ENCODE measurements at regions not wholly inside any gene's neighbourhood (a gene's known extent, or its start where the extent isn't known, plus 50 kb on each side); places are given as distances from the start of the nearest gene placed in this dataset.
"Not testable (repeated sequence)": the region's sequence is repeated elsewhere in the genome, so short reads cannot be mapped to it uniquely, and the experiment has no call there.

GRCh38 chr20:7155282-7155681 is 387.8 kb downstream of the BMP2 start:
- in situ Hi-C loops (cut with HindIII; ENCODE audit: low sequenced_read_pairs): no loop called here

- in situ Hi-C loops (cut with HindIII; ENCODE audit: low sequenced_read_pairs): no loop called here
These were observed 388.3 kb downstream of the BMP2 start for GRCh38 chr20:7155794-7156193.

- in situ Hi-C loops (cut with HindIII; ENCODE audit: low sequenced_read_pairs): no loop called here
These were observed 392.4 kb downstream of the BMP2 start for GRCh38 chr20:7159903-7160302.

- in situ Hi-C loops (cut with HindIII; ENCODE audit: low sequenced_read_pairs): no loop called here
These were observed 394.2 kb downstream of the BMP2 start for GRCh38 chr20:7161690-7162089.

- in situ Hi-C loops (cut with HindIII; ENCODE audit: low sequenced_read_pairs): no loop called here
These were observed 404.4 kb downstream of the BMP2 start for GRCh38 chr20:7171911-7172310.

GRCh38 chr20:7174554-7174953 is 407.1 kb downstream of the BMP2 start:
- in situ Hi-C loops (cut with HindIII; ENCODE audit: low sequenced_read_pairs): no loop called here

- in situ Hi-C loops (cut with HindIII; ENCODE audit: low sequenced_read_pairs): not testable (repeated sequence)
These were observed 408.3 kb downstream of the BMP2 start for GRCh38 chr20:7175827-7176226.

GRCh38 chr20:7178004-7178403 is 410.5 kb downstream of the BMP2 start:
- in situ Hi-C loops (cut with HindIII; ENCODE audit: low sequenced_read_pairs): no loop called here

GRCh38 chr20:7180256-7181045 is 413.0 kb downstream of the BMP2 start:
- in situ Hi-C loops (cut with HindIII; ENCODE audit: low sequenced_read_pairs): no loop called here

GRCh38 chr20:7189231-7189630 is 421.7 kb downstream of the BMP2 start:
- in situ Hi-C loops (cut with HindIII; ENCODE audit: low sequenced_read_pairs): no loop called here

- in situ Hi-C loops (cut with HindIII; ENCODE audit: low sequenced_read_pairs): no loop called here
These were observed 426.2 kb downstream of the BMP2 start for GRCh38 chr20:7193681-7194080.

- in situ Hi-C loops (cut with HindIII; ENCODE audit: low sequenced_read_pairs): no loop called here
These were observed 428.2 kb downstream of the BMP2 start for GRCh38 chr20:7195704-7196103.

- in situ Hi-C loops (cut with HindIII; ENCODE audit: low sequenced_read_pairs): no loop called here
These were observed 429.0 kb downstream of the BMP2 start for GRCh38 chr20:7196481-7196880.

- in situ Hi-C loops (cut with HindIII; ENCODE audit: low sequenced_read_pairs): no loop called here
These were observed 432.4 kb downstream of the BMP2 start for GRCh38 chr20:7199861-7200260.

GRCh38 chr20:7207186-7207798 is 439.8 kb downstream of the BMP2 start:
- in situ Hi-C loops (cut with HindIII; ENCODE audit: low sequenced_read_pairs): no loop called here

- in situ Hi-C loops (cut with HindIII; ENCODE audit: low sequenced_read_pairs): no loop called here
These were observed 443.4 kb downstream of the BMP2 start for GRCh38 chr20:7210910-7211309.

- in situ Hi-C loops (cut with HindIII; ENCODE audit: low sequenced_read_pairs): no loop called here
These were observed 446.7 kb downstream of the BMP2 start for GRCh38 chr20:7214081-7214740.

GRCh38 chr20:7217606-7218005 is 450.1 kb downstream of the BMP2 start:
- in situ Hi-C loops (cut with HindIII; ENCODE audit: low sequenced_read_pairs): no loop called here

- in situ Hi-C loops (cut with HindIII; ENCODE audit: low sequenced_read_pairs): no loop called here
These were observed 453.3 kb downstream of the BMP2 start for GRCh38 chr20:7220755-7221154.

- in situ Hi-C loops (cut with HindIII; ENCODE audit: low sequenced_read_pairs): no loop called here
These were observed 458.7 kb downstream of the BMP2 start for GRCh38 chr20:7226156-7226555.

- in situ Hi-C loops (cut with HindIII; ENCODE audit: low sequenced_read_pairs): no loop called here
These were observed 463.8 kb downstream of the BMP2 start for GRCh38 chr20:7231303-7231702.

GRCh38 chr20:7232796-7233195 is 465.3 kb downstream of the BMP2 start:
- in situ Hi-C loops (cut with HindIII; ENCODE audit: low sequenced_read_pairs): no loop called here

Measured in endothelial cell of hepatic sinusoid (primary cell).